Lower leg skin (tissue), 4 donors: ENCODE measurements at regions not wholly inside any gene's neighbourhood (a gene's known extent, or its start where the extent isn't known, plus 50 kb on each side); places are given as distances from the start of the nearest gene placed in this dataset.

Source experiments
- DNase-seq, 2 donors: peaks; one replicate each; pipeline ENCODE4 v3.0.0-alpha.2; 2019; ENCODE audit warnings: low spot score in 2 of 2
- H3K4me3 ChIP-seq: fragments of 200-600 bp; sonication (generic); 2 replicates; pipeline ENCODE4 v1.5.1; 2017; ENCODE audit warnings: mild to moderate bottlenecking, low read depth; ENCODE audit not compliant: poor library complexity, severe bottlenecking
- CTCF ChIP-seq, 3 donors: fragments of 450-650 bp; IDR thresholded peaks; one replicate each; pipeline ENCODE4 v1.5.1; 2016; ENCODE audit warnings: antibody characterized with exemption in 3 of 3, mild to moderate bottlenecking in 3 of 3, moderate library complexity in 2 of 3
- POLR2A ChIP-seq, 2 donors: fragments of 450-650 bp; IDR thresholded peaks; one replicate each; pipeline ENCODE4 v1.6.1; 2016 to 2017; ENCODE audit warnings: antibody characterized with exemption in 2 of 2, mild to moderate bottlenecking in 1 of 2, moderate library complexity in 1 of 2
- WGBS, 2 donors: methylation state at CpG; one replicate each; pipeline ENCODE4 v1.1.5; 2018; 5-methylcytosine and 5-hydroxymethylcytosine counted together
- intact Hi-C: fragments of 100-400 bp; cut with DNase I; formaldehyde crosslinking; loops from one replicate; pipeline ENCODE4 v1.15.0; 2023; ENCODE audit warnings: low total_unique reads

GRCh38 chr2:83233781-83234180, 1225.3 kb downstream of the SUCLG1 start:
- TF ChIP-seq CTCF (IDR thresholded peaks at IDR 0.05) = no peak
- no peak for TF ChIP-seq POLR2A (IDR thresholded peaks at IDR 0.05)
- 44 to 49% methylated on average over 2 of the region's 2 CpGs for WGBS, 2 donors
- no peak for DNase-seq
- no peak overlapping the region for H3K4me3 ChIP-seq
- intact Hi-C loops = no loop called here

DNA sequence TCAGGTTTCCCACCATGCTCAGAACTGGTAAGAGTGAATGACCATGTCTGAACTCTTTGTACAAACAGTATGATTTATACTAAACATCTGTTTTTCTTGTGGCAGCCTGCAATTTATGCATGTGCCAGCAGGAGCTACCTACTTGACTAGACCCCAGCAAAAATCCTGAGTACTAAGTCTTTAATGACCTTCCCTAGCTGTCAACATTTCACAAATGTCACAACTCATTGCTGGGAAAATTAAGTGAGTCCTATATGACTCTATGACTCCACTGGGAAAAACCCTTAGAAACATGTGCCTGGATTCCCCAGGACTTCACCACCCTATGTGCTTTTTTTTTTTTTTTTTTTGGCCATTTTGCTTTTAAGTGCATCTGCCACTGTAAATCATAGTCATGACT, 1225.8 kb downstream of the SUCLG1 start:
- no peak overlapping the region for H3K4me3 ChIP-seq
- TF ChIP-seq POLR2A (IDR thresholded peaks at IDR 0.05) (no peak), CTCF (IDR thresholded peaks at IDR 0.05) (no peak)
- DNase-seq = no peak
- intact Hi-C loops = no loop called here

DNA sequence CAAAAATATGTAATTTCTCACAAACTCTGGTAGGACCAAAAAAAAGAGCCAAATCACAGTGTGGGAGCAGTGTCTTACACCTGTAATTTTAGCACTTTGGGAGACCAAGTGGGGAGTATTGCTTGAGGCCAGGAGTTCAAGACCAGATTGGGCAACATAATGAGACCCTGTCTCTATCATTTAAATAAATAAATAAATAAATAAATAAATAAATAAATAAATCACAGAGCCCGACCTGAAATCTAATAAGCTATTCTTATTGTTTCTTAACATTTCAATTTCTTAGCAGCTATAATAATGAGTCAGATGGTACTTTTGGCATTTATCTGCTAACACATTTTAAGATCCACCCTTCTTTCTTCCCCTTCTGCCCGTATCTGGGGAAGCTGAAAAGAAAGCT, 1229.6 kb downstream of the SUCLG1 start:
- WGBS, 2 donors = 63 to 71% methylated on average over 2 of the region's 2 CpGs
- no peak for TF ChIP-seq POLR2A (IDR thresholded peaks at IDR 0.05)
- TF ChIP-seq CTCF (IDR thresholded peaks at IDR 0.05) = no peak
- no peak overlapping the region for H3K4me3 ChIP-seq
- DNase-seq = no peak
- intact Hi-C loops = no loop called here

DNA sequence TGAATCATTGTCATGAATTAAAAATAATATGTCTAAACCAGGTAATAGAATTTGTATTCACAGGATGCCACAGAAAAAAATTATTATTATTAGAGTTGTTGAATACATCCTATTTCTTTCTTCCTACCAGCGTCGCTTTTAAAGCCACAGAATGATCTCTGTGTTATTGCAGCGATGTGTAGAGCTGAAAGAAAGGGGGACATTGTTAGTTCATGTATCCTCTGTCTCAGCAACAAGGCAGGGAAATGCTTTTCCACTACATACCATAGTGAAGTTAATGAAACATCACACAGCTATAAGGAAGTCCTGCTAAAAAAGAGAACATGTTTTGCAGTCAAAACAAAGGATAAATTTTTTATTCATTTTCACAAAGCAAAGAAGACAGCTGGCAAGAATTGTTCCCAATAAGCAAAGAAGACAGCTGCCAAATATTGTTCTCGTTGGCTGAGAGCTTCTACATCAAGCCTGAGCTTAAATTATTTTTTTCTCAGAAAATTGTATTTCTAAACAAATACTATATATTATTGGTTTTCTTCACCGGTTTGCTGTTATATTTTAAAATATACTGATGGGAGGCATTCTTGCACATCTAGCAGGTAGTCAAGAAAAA, 1234.4 kb downstream of the SUCLG1 start:
- intact Hi-C loops = no loop called here
- DNase-seq = no peak
- TF ChIP-seq POLR2A (IDR thresholded peaks at IDR 0.05) (no peak), CTCF (IDR thresholded peaks at IDR 0.05) (no peak)
- 41 to 56% methylated on average over 5 of the region's 5 CpGs for whole genome bisulfite sequencing, 2 donors
- no peak overlapping the region for H3K4me3 ChIP-seq

- intact Hi-C loops = no loop called here
- DNase-seq = no peak
- 74 to 79% methylated on average over 4 of the region's 4 CpGs for WGBS, 2 donors
- no peak for TF ChIP-seq POLR2A (IDR thresholded peaks at IDR 0.05)
- no peak for TF ChIP-seq CTCF (IDR thresholded peaks at IDR 0.05)
- no peak overlapping the region for H3K4me3 ChIP-seq
Observed at GRCh38 chr2:83221258-83221657, 1237.8 kb downstream of the SUCLG1 start.

DNA sequence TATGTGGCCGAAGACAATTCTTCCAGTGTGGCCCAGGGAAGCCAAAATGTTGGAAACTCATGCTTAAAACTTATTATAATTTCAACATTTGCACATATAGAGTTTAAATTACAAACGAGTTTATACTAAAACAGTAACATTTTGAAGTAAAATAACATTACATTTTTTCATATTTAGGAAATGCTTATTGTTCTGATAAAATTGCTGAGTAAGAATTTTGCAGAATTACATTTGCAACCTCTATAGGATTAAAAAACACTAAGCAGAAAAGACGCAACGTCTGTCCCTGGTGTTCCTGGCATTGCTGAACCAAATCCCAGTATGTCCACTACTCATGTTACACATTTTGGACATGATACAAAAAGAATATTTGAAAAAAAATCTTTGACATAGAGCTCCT, 1241.2 kb downstream of the SUCLG1 start:
- intact Hi-C loops = no loop called here
- no peak for TF ChIP-seq CTCF (IDR thresholded peaks at IDR 0.05)
- no peak for DNase-seq
- no peak overlapping the region for H3K4me3 ChIP-seq
- 74 to 80% methylated on average over 4 of the region's 4 CpGs for WGBS, 2 donors
